ENCODE measurements at regions not wholly inside any gene's neighbourhood (a gene's known extent, or its start where the extent isn't known, plus 50 kb on each side); places are given as distances from the start of the nearest gene placed in this dataset.

- no peaks in the 10 kb centered on the region; the same call in 1 of the 2 replicates for H4K20me1 ChIP-seq (ENCODE audit: low read length)
- intact Hi-C loops (cut with micrococcal nuclease), result no loop called here
- DNase-seq (no peak), ATAC-seq (no peak)
- no peak overlapping the region for H3K27ac ChIP-seq (ENCODE audit: low read length)
- H3K27me3 ChIP-seq (ENCODE audit: low read length), result peaks cover 95% of the 10 kb centered on the region
- TF ChIP-seq EZH2 (IDR thresholded peaks at IDR 0.05; ENCODE audit: low read length, unreplicated experiment) (no peak), EZH2phosphoT487 (IDR thresholded peaks at IDR 0.05; ENCODE audit: borderline replicate concordance, low read length) (no peak)
- TF ChIP-seq, protein P1, sequence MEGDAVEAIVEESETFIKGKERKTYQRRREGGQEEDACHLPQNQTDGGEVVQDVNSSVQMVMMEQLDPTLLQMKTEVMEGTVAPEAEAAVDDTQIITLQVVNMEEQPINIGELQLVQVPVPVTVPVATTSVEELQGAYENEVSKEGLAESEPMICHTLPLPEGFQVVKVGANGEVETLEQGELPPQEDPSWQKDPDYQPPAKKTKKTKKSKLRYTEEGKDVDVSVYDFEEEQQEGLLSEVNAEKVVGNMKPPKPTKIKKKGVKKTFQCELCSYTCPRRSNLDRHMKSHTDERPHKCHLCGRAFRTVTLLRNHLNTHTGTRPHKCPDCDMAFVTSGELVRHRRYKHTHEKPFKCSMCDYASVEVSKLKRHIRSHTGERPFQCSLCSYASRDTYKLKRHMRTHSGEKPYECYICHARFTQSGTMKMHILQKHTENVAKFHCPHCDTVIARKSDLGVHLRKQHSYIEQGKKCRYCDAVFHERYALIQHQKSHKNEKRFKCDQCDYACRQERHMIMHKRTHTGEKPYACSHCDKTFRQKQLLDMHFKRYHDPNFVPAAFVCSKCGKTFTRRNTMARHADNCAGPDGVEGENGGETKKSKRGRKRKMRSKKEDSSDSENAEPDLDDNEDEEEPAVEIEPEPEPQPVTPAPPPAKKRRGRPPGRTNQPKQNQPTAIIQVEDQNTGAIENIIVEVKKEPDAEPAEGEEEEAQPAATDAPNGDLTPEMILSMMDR (conservative IDR thresholded peaks at IDR 0.05; ENCODE audit: low read depth, low read length), result no peak
- POLR2A ChIA-PET (ENCODE audit: unreplicated experiment), result no interaction called here
- no peaks in the 10 kb centered on the region for H3K9me2 ChIP-seq (replicated peaks; ENCODE audit: low read length)
- no TSS peak for BruUV-seq (replicated peaks)
- CTCF ChIA-PET, result no interaction called here
- H2AFZ ChIP-seq (ENCODE audit: low read length), result no peak overlapping the region
- H3K9me3 ChIP-seq (ENCODE audit: low read length), result no peaks in the 10 kb centered on the region
- no peak overlapping the region for H3K4me3 ChIP-seq (ENCODE audit: low read length)
- H3K4me1 ChIP-seq (ENCODE audit: insufficient read depth, low read length), result no peaks in the 10 kb centered on the region
- H3K9ac ChIP-seq (ENCODE audit: low read length), result no peak overlapping the region
- H3F3A ChIP-seq (ENCODE audit: low read length, unreplicated experiment), result no peaks in the 10 kb centered on the region
- no peaks in the 10 kb centered on the region for H3K36me3 ChIP-seq (ENCODE audit: low read depth, low read length)
- no peaks in the 10 kb centered on the region for H3K79me2 ChIP-seq (ENCODE audit: low read length)
- H3K4me2 ChIP-seq (ENCODE audit: low read length), result no peak overlapping the region
Measured at GRCh38 chr17:70677783-70678647, 508.7 kb downstream of the KCNJ2 start.

DNA sequence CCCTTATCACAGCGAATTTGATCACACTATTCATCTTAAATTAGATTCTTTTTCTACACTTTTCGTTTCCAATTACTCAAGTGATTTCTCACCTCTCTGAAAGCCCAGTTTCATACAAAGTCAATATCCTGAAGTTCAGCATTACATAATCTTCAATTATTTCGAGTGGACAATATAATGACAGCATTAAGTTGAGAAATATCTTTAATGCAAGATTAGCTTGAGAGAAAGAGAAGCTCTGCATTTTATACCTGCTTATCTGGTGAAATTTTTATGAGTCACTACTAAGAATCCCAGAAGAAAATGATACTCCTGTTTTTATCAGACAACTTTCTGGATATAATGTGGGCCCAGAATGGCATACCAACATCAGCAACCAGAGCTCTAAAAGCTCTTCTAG lies 509.6 kb downstream of the KCNJ2 start:
- CTCF ChIA-PET, result no interaction called here

More for the DNA sequence above, 509.6 kb downstream of the KCNJ2 start:
- TF ChIP-seq, protein P1 (conservative IDR thresholded peaks at IDR 0.05; ENCODE audit: low read depth, low read length), result no peak
- TF ChIP-seq EZH2 (IDR thresholded peaks at IDR 0.05; ENCODE audit: low read length, unreplicated experiment), result no peak
- no peak for TF ChIP-seq EZH2phosphoT487 (IDR thresholded peaks at IDR 0.05; ENCODE audit: borderline replicate concordance, low read length)
- Histone ChIP-seq H3K4me1 (ENCODE audit: insufficient read depth, low read length) (no peaks in the 10 kb centered on the region), H2AFZ (ENCODE audit: low read length) (no peak overlapping the region), H3K9me2 (replicated peaks; ENCODE audit: low read length) (no peaks in the 10 kb centered on the region), H3K79me2 (ENCODE audit: low read length) (no peaks in the 10 kb centered on the region), H3K4me3 (ENCODE audit: low read length) (no peak overlapping the region), H3K4me2 (ENCODE audit: low read length) (no peak overlapping the region), H3K9me3 (ENCODE audit: low read length) (no peaks in the 10 kb centered on the region), H4K20me1 (ENCODE audit: low read length) (no peaks in the 10 kb centered on the region; the same call in 1 of the 2 replicates), H3F3A (ENCODE audit: low read length, unreplicated experiment) (no peaks in the 10 kb centered on the region), H3K27ac (ENCODE audit: low read length) (no peak overlapping the region), H3K36me3 (ENCODE audit: low read depth, low read length) (no peaks in the 10 kb centered on the region), H3K9ac (ENCODE audit: low read length) (no peak overlapping the region), H3K27me3 (ENCODE audit: low read length) (peaks cover 99% of the 10 kb centered on the region)
- intact Hi-C loops (cut with micrococcal nuclease), result no loop called here
- DNase-seq, result no peak
- no peak for ATAC-seq
- BruUV-seq (replicated peaks), result no TSS peak
- POLR2A ChIA-PET (ENCODE audit: unreplicated experiment), result no interaction called here
